MM.1S (cell line): ENCODE measurements at regions not wholly inside any gene's neighbourhood (a gene's known extent, or its start where the extent isn't known, plus 50 kb on each side); places are given as distances from the start of the nearest gene placed in this dataset.

Experiments used
- DNase-seq: peaks from one replicate; pipeline ENCODE4 v3.0.0-alpha.2; 2015
- H2AFZ ChIP-seq: fragments of 300-600 bp; sonication (generic); 2 replicates; pipeline ENCODE4 v1.6.0; 2016; ENCODE audit warnings: antibody characterized with exemption, low read length
- H3F3A ChIP-seq: fragments of 300-600 bp; sonication (generic); 2 replicates; pipeline ENCODE4 v1.6.1; 2016; ENCODE audit warnings: mild to moderate bottlenecking, antibody characterized with exemption, low read length, moderate library complexity, mixed read lengths; ENCODE audit not compliant: insufficient read depth
- H3K27ac ChIP-seq: fragments of 300-600 bp; sonication (generic); 2 replicates; pipeline ENCODE4 v1.5.1; 2016; ENCODE audit warnings: mild to moderate bottlenecking, low read length
- H3K27me3 ChIP-seq: fragments of 300-600 bp; sonication (generic); replicated peaks from 2 replicates; pipeline ENCODE4 v1.6.0; 2016; ENCODE audit warnings: low read length; ENCODE audit not compliant: insufficient read depth
- H3K36me3 ChIP-seq: fragments of 300-600 bp; sonication (generic); replicated peaks from 2 replicates; pipeline ENCODE4 v1.6.1; 2016; ENCODE audit warnings: mild to moderate bottlenecking, low read length, mixed read lengths; ENCODE audit not compliant: insufficient read depth
- H3K4me1 ChIP-seq: fragments of 300-600 bp; sonication (generic); 2 replicates; pipeline ENCODE4 v1.6.1; 2016; ENCODE audit warnings: low read length, mixed read lengths
- H3K4me2 ChIP-seq: fragments of 300-600 bp; sonication (generic); 2 replicates; pipeline ENCODE4 v1.6.0; 2016; ENCODE audit warnings: low read depth, low read length
- H3K4me3 ChIP-seq: fragments of 300-600 bp; sonication (generic); 2 replicates; pipeline ENCODE4 v1.5.1; 2016; ENCODE audit warnings: low read length, mixed read lengths
- H3K79me2 ChIP-seq: fragments of 300-600 bp; sonication (generic); 2 replicates; pipeline ENCODE4 v1.6.1; 2016; ENCODE audit warnings: mixed run types, low read length, mixed read lengths
- H3K9ac ChIP-seq: fragments of 300-600 bp; sonication (generic); 2 replicates; pipeline ENCODE4 v1.6.1; 2016; ENCODE audit warnings: low read length, mixed read lengths
- H3K9me2 ChIP-seq: fragments of 300-600 bp; sonication (generic); replicated peaks from 2 replicates; pipeline ENCODE4 v1.6.1; 2016; ENCODE audit warnings: mild to moderate bottlenecking, low read length, mixed read lengths; ENCODE audit not compliant: insufficient read depth
- H3K9me3 ChIP-seq: fragments of 300-600 bp; sonication (generic); replicated peaks from 2 replicates; pipeline ENCODE4 v1.6.1; 2016; ENCODE audit warnings: mild to moderate bottlenecking, low read length, mixed read lengths; ENCODE audit not compliant: insufficient read depth
- H4K20me1 ChIP-seq: fragments of 300-600 bp; sonication (generic); 2 replicates; pipeline ENCODE4 v1.6.1; 2016; ENCODE audit warnings: mild to moderate bottlenecking, low read length, moderate library complexity, mixed read lengths; ENCODE audit not compliant: insufficient read depth
- EZH2 ChIP-seq: fragments of 300-600 bp; sonication (generic); optimal IDR thresholded peaks from 2 replicates; pipeline ENCODE3; 2017; ENCODE audit warnings: low read depth, mild to moderate bottlenecking, antibody characterized with exemption, low read length, mixed read lengths
- EZH2phosphoT487 ChIP-seq: fragments of 300-600 bp; sonication (generic); IDR thresholded peaks from 2 replicates; pipeline ENCODE4 v1.6.1; 2018; ENCODE audit warnings: antibody characterized with exemption, low read length
- TF ChIP-seq, protein P1 (sequence below): fragments of 300-600 bp; sonication (generic); IDR thresholded peaks from 2 replicates; pipeline ENCODE4 v1.5.1; 2016; ENCODE audit warnings: antibody characterized with exemption, low read length, mixed read lengths

DNA sequence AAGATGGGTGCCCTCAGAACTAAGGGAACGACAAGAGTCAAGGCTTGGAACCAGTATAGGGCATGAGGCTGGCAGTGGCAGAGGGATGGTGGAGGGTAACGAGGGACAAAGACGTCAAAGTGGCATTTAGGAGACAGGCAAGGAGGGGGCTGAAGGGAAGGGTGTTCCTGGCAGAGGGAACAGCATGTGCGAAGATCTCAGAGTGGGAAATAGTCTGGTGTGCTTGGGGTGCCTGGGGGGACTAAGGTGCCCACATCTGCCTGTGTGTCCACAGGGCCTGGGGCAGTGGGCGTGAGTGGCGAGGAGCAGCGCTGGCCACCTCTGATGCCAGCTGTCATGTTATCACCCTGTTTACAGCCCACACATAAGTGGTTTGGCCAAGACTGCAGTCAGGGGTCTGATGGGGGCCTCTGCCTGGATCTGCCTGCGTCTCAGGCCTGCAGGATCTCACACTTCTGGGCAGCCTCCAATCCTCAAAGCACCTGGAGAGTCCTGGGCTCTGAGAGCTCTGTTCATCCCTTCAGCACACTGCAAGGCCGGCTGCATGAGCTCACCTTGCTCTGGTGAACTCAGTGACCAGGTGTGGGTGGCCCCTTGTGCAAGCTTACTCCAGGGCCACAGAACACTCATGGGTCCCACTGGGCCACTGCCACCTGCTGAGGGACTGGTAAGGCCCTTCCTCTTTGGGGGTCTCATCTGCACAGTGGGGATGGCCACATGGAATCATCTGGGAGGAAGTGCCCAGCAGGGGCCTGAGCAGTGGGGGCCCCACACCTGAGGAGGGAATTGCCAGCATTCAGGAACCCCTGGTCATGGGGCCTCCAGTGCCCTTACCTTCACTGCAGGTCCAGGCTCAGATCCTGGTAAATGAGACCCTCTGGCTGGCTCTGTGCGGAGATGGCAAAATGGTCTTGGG is 89.7 kb upstream of the SHISAL1 start:
- no peaks in the 10 kb centered on the region for H3F3A ChIP-seq
- H3K4me1 ChIP-seq = no peaks in the 10 kb centered on the region
- H4K20me1 ChIP-seq = no peaks in the 10 kb centered on the region
- H3K79me2 ChIP-seq = no peaks in the 10 kb centered on the region
- no peak overlapping the region for H3K27ac ChIP-seq
- no peak for TF ChIP-seq EZH2
- TF ChIP-seq, protein P1, sequence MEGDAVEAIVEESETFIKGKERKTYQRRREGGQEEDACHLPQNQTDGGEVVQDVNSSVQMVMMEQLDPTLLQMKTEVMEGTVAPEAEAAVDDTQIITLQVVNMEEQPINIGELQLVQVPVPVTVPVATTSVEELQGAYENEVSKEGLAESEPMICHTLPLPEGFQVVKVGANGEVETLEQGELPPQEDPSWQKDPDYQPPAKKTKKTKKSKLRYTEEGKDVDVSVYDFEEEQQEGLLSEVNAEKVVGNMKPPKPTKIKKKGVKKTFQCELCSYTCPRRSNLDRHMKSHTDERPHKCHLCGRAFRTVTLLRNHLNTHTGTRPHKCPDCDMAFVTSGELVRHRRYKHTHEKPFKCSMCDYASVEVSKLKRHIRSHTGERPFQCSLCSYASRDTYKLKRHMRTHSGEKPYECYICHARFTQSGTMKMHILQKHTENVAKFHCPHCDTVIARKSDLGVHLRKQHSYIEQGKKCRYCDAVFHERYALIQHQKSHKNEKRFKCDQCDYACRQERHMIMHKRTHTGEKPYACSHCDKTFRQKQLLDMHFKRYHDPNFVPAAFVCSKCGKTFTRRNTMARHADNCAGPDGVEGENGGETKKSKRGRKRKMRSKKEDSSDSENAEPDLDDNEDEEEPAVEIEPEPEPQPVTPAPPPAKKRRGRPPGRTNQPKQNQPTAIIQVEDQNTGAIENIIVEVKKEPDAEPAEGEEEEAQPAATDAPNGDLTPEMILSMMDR = no peak
- no peak for TF ChIP-seq EZH2phosphoT487
- no peak overlapping the region for H2AFZ ChIP-seq
- no peaks in the 10 kb centered on the region for H3K36me3 ChIP-seq
- no peaks in the 10 kb centered on the region for H3K9me3 ChIP-seq
- H3K9ac ChIP-seq = no peak overlapping the region
- no peak for DNase-seq
- H3K4me2 ChIP-seq = no peak overlapping the region
- no peak overlapping the region for H3K4me3 ChIP-seq
- H3K9me2 ChIP-seq = no peaks in the 10 kb centered on the region
- peaks cover 89% of the 10 kb centered on the region for H3K27me3 ChIP-seq

DNA sequence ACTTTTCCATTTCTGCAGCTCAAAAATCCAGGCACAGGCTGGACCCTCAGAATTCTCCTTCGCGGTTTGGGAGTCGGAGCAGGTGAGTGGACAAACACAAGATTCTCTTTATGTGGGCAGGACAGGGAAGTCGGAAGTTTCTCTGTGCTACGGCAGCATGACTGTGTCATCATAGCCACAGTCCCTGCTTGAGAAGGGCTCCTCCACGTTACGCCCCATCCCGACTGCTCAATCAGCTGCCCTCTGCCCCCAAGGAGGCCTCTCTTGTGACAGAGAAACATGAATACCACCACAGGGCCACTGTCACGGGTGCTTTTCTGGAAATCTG is 89.0 kb upstream of the SHISAL1 start:
- no peaks in the 10 kb centered on the region for H3F3A ChIP-seq
- DNase-seq = no peak
- no peak for TF ChIP-seq EZH2
- no peak for TF ChIP-seq EZH2phosphoT487
- TF ChIP-seq, protein P1 = no peak
- no peak overlapping the region for H3K4me3 ChIP-seq
- H4K20me1 ChIP-seq = no peaks in the 10 kb centered on the region
- no peak overlapping the region for H3K9ac ChIP-seq
- no peaks in the 10 kb centered on the region for H3K9me2 ChIP-seq
- no peaks in the 10 kb centered on the region for H3K9me3 ChIP-seq
- H3K36me3 ChIP-seq = no peaks in the 10 kb centered on the region
- no peak overlapping the region for H3K27ac ChIP-seq
- H3K27me3 ChIP-seq = peaks cover 89% of the 10 kb centered on the region
- H3K4me2 ChIP-seq = no peak overlapping the region
- no peaks in the 10 kb centered on the region for H3K4me1 ChIP-seq
- H3K79me2 ChIP-seq = no peaks in the 10 kb centered on the region
- H2AFZ ChIP-seq = no peak overlapping the region

- Histone ChIP-seq H3K36me3 (no peaks in the 10 kb centered on the region), H3K4me3 (no peak overlapping the region), H3K9ac (no peak overlapping the region), H3K4me2 (no peak overlapping the region), H3K27ac (no peak overlapping the region), H3K27me3 (peaks cover 89% of the 10 kb centered on the region), H3K79me2 (no peaks in the 10 kb centered on the region), H3K4me1 (no peaks in the 10 kb centered on the region), H4K20me1 (no peaks in the 10 kb centered on the region), H3F3A (no peaks in the 10 kb centered on the region), H2AFZ (no peak overlapping the region), H3K9me2 (no peaks in the 10 kb centered on the region), H3K9me3 (no peaks in the 10 kb centered on the region)
- no peak for DNase-seq
- no peak for TF ChIP-seq EZH2phosphoT487
- no peak for TF ChIP-seq EZH2
- TF ChIP-seq, protein P1 = no peak
Measured at GRCh38 chr22:44400763-44401060, 88.0 kb upstream of the SHISAL1 start.
